ENCODE measurements at regions not wholly inside any gene's neighbourhood (a gene's known extent, or its start where the extent isn't known, plus 50 kb on each side); places are given as distances from the start of the nearest gene placed in this dataset.

GRCh38 chr16:73542885-73543284 is 495.0 kb upstream of the ZFHX3 start:
- no peak for TF ChIP-seq POLR2A (IDR thresholded peaks at IDR 0.05; ENCODE audit: borderline replicate concordance, extremely low read depth, insufficient read depth, insufficient read length)
- TF ChIP-seq TCF7L2 (IDR thresholded peaks at IDR 0.05; ENCODE audit: borderline replicate concordance, extremely low read depth, insufficient read depth, insufficient read length) = no peak
- TF ChIP-seq POLR2AphosphoS5 (IDR thresholded peaks at IDR 0.05; ENCODE audit: low read depth, low read length) = no peak
- TF ChIP-seq CTCF (IDR thresholded peaks at IDR 0.05 in 2 of 3, conservative IDR thresholded peaks at IDR 0.05 in 1 of 3; ENCODE audit: borderline replicate concordance in 1 of 3, insufficient read depth in 1 of 3, low read depth in 2 of 3, low read length in 2 of 3) = no peak
- TF ChIP-seq SIN3A (IDR thresholded peaks at IDR 0.05; ENCODE audit: low read depth) = no peak
